Upper lobe of left lung (tissue), 4 donors: ENCODE measurements at regions not wholly inside any gene's neighbourhood (a gene's known extent, or its start where the extent isn't known, plus 50 kb on each side); places are given as distances from the start of the nearest gene placed in this dataset.

Source experiments
- CTCF ChIP-seq, 6 experiments: fragments of 450-650 bp in 4 of 6; fragments of 200-600 bp in 2 of 6; sonication (generic) in 2 of 6; IDR thresholded peaks; one replicate each; pipeline ENCODE4 v1.5.1; 2016 to 2019; ENCODE audit warnings: antibody characterized with exemption in 6 of 6
- EP300 ChIP-seq, 4 donors: sonication (generic); formaldehyde crosslinking; IDR thresholded peaks; one replicate each; pipeline ENCODE4 v1.5.1; 2017; ENCODE audit warnings: antibody characterized with exemption in 4 of 4, control low read depth in 2 of 4
- POLR2AphosphoS5 ChIP-seq, 2 donors: sonication (generic); formaldehyde crosslinking; IDR thresholded peaks; one replicate each; pipeline ENCODE4 v1.5.1; 2017; ENCODE audit warnings: antibody characterized with exemption in 2 of 2

GRCh38 chr6:93919365-93919764, 500.0 kb upstream of the EPHA7 start:
- no peak for TF ChIP-seq POLR2AphosphoS5 (IDR thresholded peaks at IDR 0.05)
- no peak for TF ChIP-seq CTCF (IDR thresholded peaks at IDR 0.05)
- no peak for TF ChIP-seq EP300 (IDR thresholded peaks at IDR 0.05)
